Smooth muscle cell (in vitro differentiated cells): ENCODE measurements at regions not wholly inside any gene's neighbourhood (a gene's known extent, or its start where the extent isn't known, plus 50 kb on each side); places are given as distances from the start of the nearest gene placed in this dataset.

Source experiments
- DNase-seq: peaks from one replicate; lab custom pipeline; 2025; ENCODE audit not compliant: unreplicated experiment; lab: John Stamatoyannopoulos, UW
- H2AFZ ChIP-seq: fragments of 200-600 bp; sonication (generic); 2 replicates; pipeline ENCODE4 v1.6.0; 2016; ENCODE audit warnings: antibody characterized with exemption, low read depth, mild to moderate bottlenecking
- H3F3A ChIP-seq: fragments of 200-600 bp; sonication (generic); 2 replicates; pipeline ENCODE4 v1.6.0; 2017; ENCODE audit warnings: antibody characterized with exemption, low read depth
- H3K27ac ChIP-seq: fragments of 200-600 bp; sonication (generic); 2 replicates; pipeline ENCODE4 v1.5.1; 2016; ENCODE audit warnings: low read depth, mild to moderate bottlenecking
- H3K27me3 ChIP-seq: fragments of 200-600 bp; sonication (generic); 2 replicates; pipeline ENCODE4 v1.6.1; 2016; ENCODE audit warnings: low read depth, mild to moderate bottlenecking
- H3K36me3 ChIP-seq: fragments of 200-600 bp; sonication (generic); 2 replicates; pipeline ENCODE4 v1.5.1; 2016; ENCODE audit warnings: low read depth
- H3K4me1 ChIP-seq: fragments of 200-600 bp; sonication (generic); 2 replicates; pipeline ENCODE4 v1.5.1; 2016; ENCODE audit warnings: low read depth
- H3K4me2 ChIP-seq: fragments of 200-600 bp; sonication (generic); 2 replicates; pipeline ENCODE4 v1.6.0; 2016; ENCODE audit warnings: mild to moderate bottlenecking
- H3K4me3 ChIP-seq: fragments of 200-600 bp; sonication (generic); 2 replicates; pipeline ENCODE4 v1.5.1; 2016; ENCODE audit warnings: mild to moderate bottlenecking
- H3K79me2 ChIP-seq: fragments of 200-600 bp; sonication (generic); 2 replicates; pipeline ENCODE4 v1.6.0; 2016; ENCODE audit warnings: low read depth, mild to moderate bottlenecking
- H3K9ac ChIP-seq: fragments of 200-600 bp; sonication (generic); 2 replicates; pipeline ENCODE4 v1.6.0; 2016; ENCODE audit warnings: low read depth
- H3K9me3 ChIP-seq: fragments of 200-600 bp; sonication (generic); replicated peaks from 2 replicates; pipeline ENCODE4 v1.5.1; 2016; ENCODE audit warnings: low read depth
- H4K20me1 ChIP-seq: fragments of 200-600 bp; sonication (generic); 2 replicates; pipeline ENCODE4 v1.6.0; 2016; ENCODE audit warnings: low read depth
- WGBS: methylation state at CpG from one replicate; pipeline ENCODE4 v1.1.7; 2016; ENCODE audit warnings: low lambda C conversion rate; 5-methylcytosine and 5-hydroxymethylcytosine counted together
- TF ChIP-seq, protein P1 (sequence below): fragments of 200-600 bp; sonication (generic); IDR thresholded peaks from 2 replicates; pipeline ENCODE4 v1.5.1; 2017; ENCODE audit warnings: borderline replicate concordance, mild to moderate bottlenecking, antibody characterized with exemption; ENCODE audit not compliant: insufficient read depth, poor library complexity, severe bottlenecking

DNA sequence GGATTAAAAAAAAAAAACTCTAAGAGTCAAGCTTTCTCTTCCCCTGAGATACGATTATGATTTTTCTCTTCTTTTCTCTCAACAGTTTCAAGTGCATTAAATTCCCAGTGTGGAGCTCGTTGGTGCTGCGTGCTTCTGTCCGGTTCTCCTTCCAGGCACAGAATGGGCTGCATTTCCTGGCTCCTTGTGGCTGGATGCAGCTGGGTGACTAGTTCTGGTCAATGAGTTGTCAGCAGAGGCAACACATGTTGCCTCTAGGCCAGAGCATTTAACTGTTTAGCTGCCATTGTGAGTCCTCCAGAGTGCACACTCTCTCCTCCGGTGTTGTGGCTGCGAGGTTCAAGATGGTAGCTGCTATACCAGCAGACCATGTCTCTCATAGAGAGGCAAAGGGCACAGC is 312.9 kb downstream of the RRAGC start:
- Histone ChIP-seq H3K4me2 (no peak overlapping the region), H3K79me2 (no peaks in the 10 kb centered on the region), H3K4me1 (no peaks in the 10 kb centered on the region), H3K27me3 (peaks cover 11% of the 10 kb centered on the region), H3K27ac (no peak overlapping the region), H3F3A (no peaks in the 10 kb centered on the region), H3K9ac (no peak overlapping the region), H4K20me1 (no peaks in the 10 kb centered on the region), H3K36me3 (no peaks in the 10 kb centered on the region), H2AFZ (no peak overlapping the region), H3K9me3 (no peaks in the 10 kb centered on the region), H3K4me3 (no peak overlapping the region)
- DNase-seq, result no peak
- 59% methylated on average over 6 of the region's 6 CpGs for WGBS
- TF ChIP-seq, protein P1, sequence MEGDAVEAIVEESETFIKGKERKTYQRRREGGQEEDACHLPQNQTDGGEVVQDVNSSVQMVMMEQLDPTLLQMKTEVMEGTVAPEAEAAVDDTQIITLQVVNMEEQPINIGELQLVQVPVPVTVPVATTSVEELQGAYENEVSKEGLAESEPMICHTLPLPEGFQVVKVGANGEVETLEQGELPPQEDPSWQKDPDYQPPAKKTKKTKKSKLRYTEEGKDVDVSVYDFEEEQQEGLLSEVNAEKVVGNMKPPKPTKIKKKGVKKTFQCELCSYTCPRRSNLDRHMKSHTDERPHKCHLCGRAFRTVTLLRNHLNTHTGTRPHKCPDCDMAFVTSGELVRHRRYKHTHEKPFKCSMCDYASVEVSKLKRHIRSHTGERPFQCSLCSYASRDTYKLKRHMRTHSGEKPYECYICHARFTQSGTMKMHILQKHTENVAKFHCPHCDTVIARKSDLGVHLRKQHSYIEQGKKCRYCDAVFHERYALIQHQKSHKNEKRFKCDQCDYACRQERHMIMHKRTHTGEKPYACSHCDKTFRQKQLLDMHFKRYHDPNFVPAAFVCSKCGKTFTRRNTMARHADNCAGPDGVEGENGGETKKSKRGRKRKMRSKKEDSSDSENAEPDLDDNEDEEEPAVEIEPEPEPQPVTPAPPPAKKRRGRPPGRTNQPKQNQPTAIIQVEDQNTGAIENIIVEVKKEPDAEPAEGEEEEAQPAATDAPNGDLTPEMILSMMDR, result no peak

- H3K9ac ChIP-seq, result no peak overlapping the region
- H3F3A ChIP-seq, result no peaks in the 10 kb centered on the region
- H3K27me3 ChIP-seq, result no peaks in the 10 kb centered on the region
- no peaks in the 10 kb centered on the region for H3K4me1 ChIP-seq
- H3K4me2 ChIP-seq, result no peak overlapping the region
- H3K79me2 ChIP-seq, result no peaks in the 10 kb centered on the region
- DNase-seq, result no peak
- 66% methylated on average over 4 of the region's 4 CpGs for WGBS
- no peak overlapping the region for H3K27ac ChIP-seq
- TF ChIP-seq, protein P1, result no peak
- H3K9me3 ChIP-seq, result no peaks in the 10 kb centered on the region
- H2AFZ ChIP-seq, result no peak overlapping the region
- H3K4me3 ChIP-seq, result no peak overlapping the region
- H3K36me3 ChIP-seq, result no peaks in the 10 kb centered on the region
- no peaks in the 10 kb centered on the region for H4K20me1 ChIP-seq
These were observed 318.3 kb downstream of the RRAGC start for GRCh38 chr1:38541223-38541622.

DNA sequence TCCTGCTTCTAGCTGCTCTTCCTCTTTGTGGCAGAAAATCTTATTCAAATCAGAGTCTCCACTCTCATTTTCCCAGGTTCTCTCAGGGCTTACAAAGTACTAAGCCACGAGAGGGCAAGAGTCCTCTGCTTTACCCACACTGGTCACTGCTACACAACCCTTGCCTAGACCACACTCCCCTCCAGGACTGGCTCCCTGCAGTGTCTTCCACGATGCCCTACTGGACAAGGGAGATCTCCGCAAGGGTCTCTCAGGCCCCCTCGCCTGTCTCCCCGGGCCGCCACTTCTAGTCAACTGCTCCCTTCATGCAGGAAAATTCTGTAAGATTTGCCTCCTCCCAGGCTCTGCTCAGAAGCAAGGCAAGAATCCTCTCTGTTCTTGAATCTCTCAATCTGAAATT is 319.6 kb downstream of the RRAGC start:
- H2AFZ ChIP-seq, result no peak overlapping the region

GRCh38 chr1:38538834-38539233 is 320.7 kb downstream of the RRAGC start:
- Histone ChIP-seq H3K27me3 (no peaks in the 10 kb centered on the region), H3K36me3 (no peaks in the 10 kb centered on the region), H2AFZ (no peak overlapping the region), H3F3A (no peaks in the 10 kb centered on the region), H4K20me1 (no peaks in the 10 kb centered on the region), H3K27ac (no peak overlapping the region), H3K9ac (no peak overlapping the region), H3K4me3 (no peak overlapping the region), H3K9me3 (no peaks in the 10 kb centered on the region), H3K4me2 (no peak overlapping the region), H3K79me2 (no peaks in the 10 kb centered on the region), H3K4me1 (no peaks in the 10 kb centered on the region)
- WGBS, result 75% methylated on average over 4 of the region's 4 CpGs
- no peak for DNase-seq
- TF ChIP-seq, protein P1, result no peak

More for the DNA sequence above, 319.6 kb downstream of the RRAGC start:
- Histone ChIP-seq H3K27me3 (no peaks in the 10 kb centered on the region), H3K27ac (no peak overlapping the region), H3K4me3 (no peak overlapping the region), H3K4me2 (no peak overlapping the region), H3K9me3 (no peaks in the 10 kb centered on the region), H3K9ac (no peak overlapping the region), H3K36me3 (no peaks in the 10 kb centered on the region), H3K79me2 (no peaks in the 10 kb centered on the region), H3K4me1 (no peaks in the 10 kb centered on the region), H3F3A (no peaks in the 10 kb centered on the region), H4K20me1 (no peaks in the 10 kb centered on the region)
- no peak for DNase-seq
- WGBS, result 78% methylated on average over 6 of the region's 6 CpGs
- TF ChIP-seq, protein P1, result no peak
